NCI-H345 (cell line): ENCODE measurements at regions not wholly inside any gene's neighbourhood (a gene's known extent, or its start where the extent isn't known, plus 50 kb on each side); places are given as distances from the start of the nearest gene placed in this dataset.
"Not testable (repeated sequence)": the region's sequence is repeated elsewhere in the genome, so short reads cannot be mapped to it uniquely, and the experiment has no call there.

Experiments used
- DNase-seq: peaks from one replicate; lab custom pipeline; 2025; lab: John Stamatoyannopoulos, UW

- no peak for DNase-seq
Measured at GRCh38 chr14:35174342-35174741, 52.0 kb downstream of the PRORP start.

GRCh38 chr14:35180179-35180578 is 57.8 kb downstream of the PRORP start:
- no peak for DNase-seq

- DNase-seq, result not testable (repeated sequence)
Measured at GRCh38 chr14:35184891-35185290, 62.5 kb downstream of the PRORP start.

- no peak for DNase-seq
Measured at GRCh38 chr14:35189422-35189821, 67.1 kb downstream of the PRORP start.

- no peak for DNase-seq
Measured at GRCh38 chr14:35193161-35193560, 70.8 kb downstream of the PRORP start.

GRCh38 chr14:35194183-35194582 is 71.8 kb downstream of the PRORP start:
- not testable (repeated sequence) for DNase-seq

GRCh38 chr14:35196571-35196970 is 74.2 kb downstream of the PRORP start:
- no peak for DNase-seq

GRCh38 chr14:35197015-35197414 is 74.7 kb downstream of the PRORP start:
- DNase-seq, result no peak

- DNase-seq, result no peak
Measured at GRCh38 chr14:35201066-35201465, 78.7 kb downstream of the PRORP start.

- DNase-seq, result no peak
Measured at GRCh38 chr14:35202195-35202594, 79.8 kb downstream of the PRORP start.

GRCh38 chr14:35205737-35206136 is 83.4 kb downstream of the PRORP start:
- DNase-seq, result no peak

GRCh38 chr14:35211067-35211466 is 81.1 kb upstream of the PSMA6 start:
- DNase-seq, result no peak

GRCh38 chr14:35212471-35213142 is 79.6 kb upstream of the PSMA6 start:
- DNase-seq, result no peak

GRCh38 chr14:35213143-35213788 is 78.9 kb upstream of the PSMA6 start:
- no peak for DNase-seq

GRCh38 chr14:35213869-35214387 is 78.3 kb upstream of the PSMA6 start:
- peak; percentile 12 for DNase-seq

GRCh38 chr14:35214402-35214801 is 77.8 kb upstream of the PSMA6 start:
- not testable (repeated sequence) for DNase-seq

GRCh38 chr14:35215110-35215813 is 76.9 kb upstream of the PSMA6 start:
- no peak for DNase-seq

GRCh38 chr14:35218176-35218575 is 74.0 kb upstream of the PSMA6 start:
- DNase-seq, result not testable (repeated sequence)

GRCh38 chr14:35218963-35219362 is 73.2 kb upstream of the PSMA6 start:
- no peak for DNase-seq

GRCh38 chr14:35220027-35220676 is 72.0 kb upstream of the PSMA6 start:
- no peak for DNase-seq

GRCh38 chr14:35220920-35221319 is 71.3 kb upstream of the PSMA6 start:
- DNase-seq, result no peak

GRCh38 chr14:35221462-35221861 is 70.7 kb upstream of the PSMA6 start:
- DNase-seq, result no peak
